ENCODE measurements at regions not wholly inside any gene's neighbourhood (a gene's known extent, or its start where the extent isn't known, plus 50 kb on each side); places are given as distances from the start of the nearest gene placed in this dataset.
A peak's percentile ranks its signal among the peaks of the same experiment; 100 is the strongest.
"Not testable (repeated sequence)": the region's sequence is repeated elsewhere in the genome, so short reads cannot be mapped to it uniquely, and the experiment has no call there.

GRCh38 chr15:36161771-36162212 lies 417.6 kb upstream of the CDIN1 start:
- ATAC-seq (replicated peaks in 6 of 8): peak; percentile 42 to 88 (median 68)
- Histone ChIP-seq H3K4me1 (replicated peaks in 1 of 2) (no peaks in the 10 kb centered on the region), H3K4me3 (no peak overlapping the region), H3K27ac (no peak overlapping the region)
- 0 to 50% (median 24%) methylated on average over 1 to 2 of the region's 2 CpGs; no CpG with 5 or more reads in 1 of the 10 experiments for WGBS, 10 experiments
- in situ Hi-C loops (cut with MboI; ENCODE audit: low pct_unique_long_range_greater_than_20kb in 2 of 9, low sequenced_read_pairs in 9 of 9, unreplicated experiment in 9 of 9): no loop called here

- in situ Hi-C loops (cut with MboI; ENCODE audit: low pct_unique_long_range_greater_than_20kb in 2 of 9, low sequenced_read_pairs in 9 of 9, unreplicated experiment in 9 of 9); H3K4me1 ChIP-seq (replicated peaks in 1 of 2); H3K4me3 ChIP-seq; H3K27ac ChIP-seq; ATAC-seq (replicated peaks in 6 of 8): not testable (repeated sequence)
- WGBS, 10 experiments: 86 to 100% (median 100%) methylated on average over 1 to 12 of the region's 13 CpGs; no CpG with 5 or more reads in 1 of the 10 experiments
Observed at GRCh38 chr15:36163983-36164382, 415.4 kb upstream of the CDIN1 start.

DNA sequence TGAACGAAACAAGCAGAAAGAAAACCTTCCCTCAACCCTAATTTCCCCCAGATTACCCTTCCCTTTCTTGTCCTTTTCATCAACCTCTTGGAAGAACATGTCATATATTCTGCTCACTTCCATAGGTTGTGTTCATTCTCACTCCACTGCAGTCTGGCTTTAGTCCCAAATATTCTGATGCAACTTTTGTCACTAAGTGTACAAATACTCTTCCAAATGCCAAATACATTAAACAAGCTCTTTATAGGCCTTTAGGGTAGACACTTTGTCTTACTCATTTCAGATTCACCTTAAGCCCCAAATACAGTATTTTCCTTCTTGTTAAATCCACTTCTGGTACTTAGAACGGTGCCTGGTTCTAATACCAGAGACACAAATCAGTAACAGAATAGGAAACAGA lies 406.5 kb upstream of the CDIN1 start:
- 42 to 100% (median 80%) methylated on average over 1 to 2 of the region's 2 CpGs for WGBS, 10 experiments
- Histone ChIP-seq H3K27ac (no peak overlapping the region), H3K4me1 (replicated peaks in 1 of 2) (peaks cover 9 to 23% of the 10 kb centered on the region in 2 donors), H3K4me3 (no peak overlapping the region)
- ATAC-seq (replicated peaks in 6 of 8): no peak
- in situ Hi-C loops (cut with MboI; ENCODE audit: low pct_unique_long_range_greater_than_20kb in 2 of 9, low sequenced_read_pairs in 9 of 9, unreplicated experiment in 9 of 9): no loop called here

GRCh38 chr15:36175186-36175740 lies 404.2 kb upstream of the CDIN1 start:
- in situ Hi-C loops (cut with MboI; ENCODE audit: low pct_unique_long_range_greater_than_20kb in 2 of 9, low sequenced_read_pairs in 9 of 9, unreplicated experiment in 9 of 9): no loop called here
- H3K27ac ChIP-seq: no peak overlapping the region
- H3K4me1 ChIP-seq (replicated peaks in 1 of 2): peaks cover 13 to 25% of the 10 kb centered on the region in 2 donors
- H3K4me3 ChIP-seq: no peak overlapping the region
- ATAC-seq (replicated peaks in 6 of 8): no peak
- WGBS, 10 experiments: 61 to 100% (median 88%) methylated on average over 3 to 8 of the region's 8 CpGs

GRCh38 chr15:36175741-36176291 lies 403.6 kb upstream of the CDIN1 start:
- in situ Hi-C loops (cut with MboI; ENCODE audit: low pct_unique_long_range_greater_than_20kb in 2 of 9, low sequenced_read_pairs in 9 of 9, unreplicated experiment in 9 of 9): no loop called here
- Histone ChIP-seq H3K4me1 (replicated peaks in 1 of 2) (peaks cover 13 to 25% of the 10 kb centered on the region in 2 donors), H3K27ac (no peak overlapping the region), H3K4me3 (no peak overlapping the region)
- WGBS, 10 experiments: 64 to 100% (median 94%) methylated on average over 1 to 2 of the region's 2 CpGs; no CpG with 5 or more reads in 1 of the 10 experiments
- ATAC-seq (replicated peaks in 6 of 8): no peak

DNA sequence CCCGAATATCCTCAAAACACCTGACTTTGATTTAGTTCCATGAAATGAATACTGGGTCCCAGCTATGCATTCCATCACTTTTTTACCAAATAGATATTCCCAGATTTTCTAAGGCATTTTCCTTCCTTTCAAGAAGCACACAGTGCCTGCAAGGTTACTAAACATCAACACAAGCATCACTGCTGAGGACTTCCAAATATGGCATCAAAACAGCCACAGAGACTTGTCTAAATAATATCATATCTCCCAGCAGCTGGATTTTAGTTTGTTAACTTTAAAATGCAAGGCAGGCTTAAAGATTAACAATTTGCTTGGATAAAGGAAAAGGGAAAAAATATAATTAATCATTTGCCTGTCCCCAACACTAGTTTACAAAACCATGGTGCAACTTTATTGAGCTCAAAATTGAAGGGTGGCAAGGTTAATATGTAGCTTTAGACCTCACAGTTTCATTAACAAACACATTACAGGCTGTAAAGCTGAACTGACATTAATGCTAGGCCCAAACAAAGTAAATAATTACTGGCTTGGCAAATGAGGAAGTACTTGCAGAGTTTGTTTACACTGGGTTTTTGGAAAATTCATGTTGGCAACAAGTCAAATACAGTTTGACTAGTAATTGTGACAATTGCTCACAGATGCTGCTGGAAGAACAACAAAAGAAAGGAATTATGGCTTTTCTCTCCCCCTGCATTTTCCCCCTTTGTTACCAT lies 401.7 kb upstream of the CDIN1 start:
- peak in 2 of 8 experiments; percentile 43 to 80 for ATAC-seq (replicated peaks in 6 of 8)
- 0 to 80% (median 46%) methylated on average over 1 of the region's 1 CpG; no CpG with 5 or more reads in 1 of the 10 experiments for WGBS, 10 experiments
- no peak overlapping the region for H3K27ac ChIP-seq
- in situ Hi-C loops (cut with MboI; ENCODE audit: low pct_unique_long_range_greater_than_20kb in 2 of 9, low sequenced_read_pairs in 9 of 9, unreplicated experiment in 9 of 9): no loop called here
- H3K4me3 ChIP-seq: no peak overlapping the region
- peaks cover 13 to 25% of the 10 kb centered on the region in 2 donors for H3K4me1 ChIP-seq (replicated peaks in 1 of 2)

DNA sequence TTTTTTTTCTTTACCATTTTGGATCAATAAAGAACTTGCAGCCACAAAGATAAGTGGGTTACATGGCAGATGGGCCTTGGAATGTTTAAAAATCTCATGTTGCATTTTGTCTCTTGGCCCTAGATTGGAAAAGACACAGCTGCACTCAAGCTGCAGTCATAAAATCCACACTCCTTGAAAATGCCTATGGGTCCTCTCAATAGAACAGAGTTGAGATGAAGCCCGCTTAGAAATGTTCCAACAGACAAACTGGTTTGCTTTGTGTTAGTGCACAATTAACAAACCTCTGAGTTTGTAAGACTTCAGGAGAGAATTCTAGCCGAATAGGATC lies 401.2 kb upstream of the CDIN1 start:
- in situ Hi-C loops (cut with MboI; ENCODE audit: low pct_unique_long_range_greater_than_20kb in 2 of 9, low sequenced_read_pairs in 9 of 9, unreplicated experiment in 9 of 9): no loop called here
- peak in 1 of 8 experiments; percentile 43 for ATAC-seq (replicated peaks in 6 of 8)
- Histone ChIP-seq H3K4me1 (replicated peaks in 1 of 2) (peaks cover 13 to 25% of the 10 kb centered on the region in 2 donors), H3K27ac (no peak overlapping the region), H3K4me3 (no peak overlapping the region)
- WGBS, 10 experiments: 0 to 71% (median 45%) methylated on average over 1 to 2 of the region's 2 CpGs; no CpG with 5 or more reads in 3 of the 10 experiments

DNA sequence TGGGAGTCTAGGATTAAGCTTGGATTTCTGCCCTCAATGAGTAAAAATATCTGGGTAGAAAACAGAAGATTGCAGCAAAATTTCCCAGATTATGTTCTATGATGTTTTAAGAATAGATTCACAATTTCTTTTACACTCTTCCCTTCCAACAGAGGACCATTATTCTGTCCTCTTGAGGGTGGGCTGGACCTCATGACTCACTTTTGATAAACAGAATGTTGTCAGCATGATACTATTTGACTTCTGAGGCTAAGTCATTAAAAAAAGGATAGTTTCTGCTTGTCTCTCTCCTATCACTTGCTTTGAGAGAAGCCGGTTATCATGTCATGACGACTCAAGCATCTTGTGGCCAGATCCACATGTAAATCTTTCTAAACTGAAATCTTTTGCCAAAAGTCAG lies 396.2 kb upstream of the CDIN1 start:
- H3K27ac ChIP-seq: no peak overlapping the region
- H3K4me1 ChIP-seq (replicated peaks in 1 of 2): peaks cover 0 to 3% of the 10 kb centered on the region in 2 donors
- in situ Hi-C loops (cut with MboI; ENCODE audit: low pct_unique_long_range_greater_than_20kb in 2 of 9, low sequenced_read_pairs in 9 of 9, unreplicated experiment in 9 of 9): no loop called here
- ATAC-seq (replicated peaks in 6 of 8): no peak
- WGBS, 10 experiments: 88 to 100% (median 100%) methylated on average over 1 to 2 of the region's 2 CpGs; no CpG with 5 or more reads in 2 of the 10 experiments
- no peak overlapping the region for H3K4me3 ChIP-seq

- no peaks in the 10 kb centered on the region for H3K4me1 ChIP-seq (replicated peaks in 1 of 2)
- in situ Hi-C loops (cut with MboI; ENCODE audit: low pct_unique_long_range_greater_than_20kb in 2 of 9, low sequenced_read_pairs in 9 of 9, unreplicated experiment in 9 of 9): no loop called here
- 0 to 100% (median 76%) methylated on average over 1 of the region's 1 CpG; no CpG with 5 or more reads in 4 of the 10 experiments for WGBS, 10 experiments
- no peak overlapping the region for H3K4me3 ChIP-seq
- H3K27ac ChIP-seq: no peak overlapping the region
- ATAC-seq (replicated peaks in 6 of 8): no peak
Observed at GRCh38 chr15:36185438-36185837, 394.0 kb upstream of the CDIN1 start.

- ATAC-seq (replicated peaks in 6 of 8): no peak
- in situ Hi-C loops (cut with MboI; ENCODE audit: low pct_unique_long_range_greater_than_20kb in 2 of 9, low sequenced_read_pairs in 9 of 9, unreplicated experiment in 9 of 9): no loop called here
- H3K27ac ChIP-seq: no peak overlapping the region
- no peaks in the 10 kb centered on the region for H3K4me1 ChIP-seq (replicated peaks in 1 of 2)
- no peak overlapping the region for H3K4me3 ChIP-seq
Observed at GRCh38 chr15:36185845-36186244, 393.6 kb upstream of the CDIN1 start.

GRCh38 chr15:36186376-36186775 lies 393.1 kb upstream of the CDIN1 start:
- in situ Hi-C loops (cut with MboI; ENCODE audit: low pct_unique_long_range_greater_than_20kb in 2 of 9, low sequenced_read_pairs in 9 of 9, unreplicated experiment in 9 of 9): no loop called here
- 67 to 100% (median 92%) methylated on average over 1 of the region's 1 CpG; no CpG with 5 or more reads in 2 of the 10 experiments for WGBS, 10 experiments
- Histone ChIP-seq H3K4me3 (no peak overlapping the region), H3K27ac (no peak overlapping the region), H3K4me1 (replicated peaks in 1 of 2) (no peaks in the 10 kb centered on the region)
- ATAC-seq (replicated peaks in 6 of 8): no peak

DNA sequence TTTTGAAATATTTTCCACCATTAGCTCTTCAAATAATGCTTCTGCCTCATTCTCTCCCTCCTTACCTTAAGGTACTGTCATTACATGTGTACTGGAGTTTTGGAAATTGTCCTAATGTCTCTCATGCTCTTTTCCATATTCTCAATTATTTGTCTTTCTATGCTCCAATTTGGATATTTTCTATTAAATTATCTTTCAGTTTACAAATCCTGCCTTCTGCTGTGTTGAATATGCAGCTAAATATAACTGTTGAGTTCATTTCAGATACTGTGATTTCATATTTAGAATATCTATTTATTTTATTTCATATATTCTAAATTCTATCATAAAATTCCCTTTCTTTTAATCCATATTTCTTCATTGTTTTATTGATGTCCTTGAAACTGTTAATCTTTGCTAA lies 388.0 kb upstream of the CDIN1 start:
- no peak for ATAC-seq (replicated peaks in 6 of 8)
- no peak overlapping the region for H3K4me3 ChIP-seq
- no peaks in the 10 kb centered on the region for H3K4me1 ChIP-seq (replicated peaks in 1 of 2)
- no peak overlapping the region for H3K27ac ChIP-seq
- in situ Hi-C loops (cut with MboI; ENCODE audit: low pct_unique_long_range_greater_than_20kb in 2 of 9, low sequenced_read_pairs in 9 of 9, unreplicated experiment in 9 of 9): no loop called here

DNA sequence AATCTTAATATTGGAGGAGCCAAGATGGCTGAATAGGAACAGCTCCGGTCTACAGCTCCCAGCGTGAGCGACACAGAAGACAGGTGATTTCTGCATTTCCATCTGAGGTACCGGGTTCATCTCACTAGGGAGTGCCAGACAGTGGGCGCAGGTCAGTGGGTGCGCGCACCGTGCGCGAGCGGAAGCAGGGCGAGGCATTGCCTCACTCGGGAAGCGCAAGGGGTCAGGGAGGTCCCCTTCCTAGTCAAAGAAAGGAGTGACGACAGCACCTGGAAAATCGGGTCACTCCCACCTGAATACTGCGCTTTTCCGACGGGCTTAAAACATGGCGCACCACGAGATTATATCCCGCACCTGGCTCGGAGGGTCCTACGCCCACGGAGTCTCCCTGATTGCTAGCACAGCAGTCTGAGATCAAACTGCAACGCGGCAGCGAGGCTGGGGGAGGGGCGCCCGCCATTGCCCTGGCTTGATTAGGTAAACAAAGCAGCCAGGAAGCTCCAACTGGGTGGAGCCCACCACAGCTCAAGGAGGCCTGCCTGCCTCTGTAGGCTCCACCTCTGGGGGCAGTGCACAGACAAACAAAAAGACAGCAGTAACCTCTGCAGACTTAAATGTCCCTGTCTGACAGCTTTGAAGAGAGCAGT lies 383.9 kb upstream of the CDIN1 start:
- ATAC-seq (replicated peaks in 6 of 8); H3K27ac ChIP-seq; H3K4me3 ChIP-seq; H3K4me1 ChIP-seq (replicated peaks in 1 of 2); in situ Hi-C loops (cut with MboI; ENCODE audit: low pct_unique_long_range_greater_than_20kb in 2 of 9, low sequenced_read_pairs in 9 of 9, unreplicated experiment in 9 of 9): not testable (repeated sequence)
- WGBS, 10 experiments: 75 to 87% (median 82%) methylated on average over 2 to 3 of the region's 30 CpGs; no CpG with 5 or more reads in 7 of the 10 experiments
